ENCODE measurements at regions not wholly inside any gene's neighbourhood (a gene's known extent, or its start where the extent isn't known, plus 50 kb on each side); places are given as distances from the start of the nearest gene placed in this dataset.
A peak's percentile ranks its signal among the peaks of the same experiment; 100 is the strongest.

GRCh38 chr2:57954020-57954419 is 92.6 kb upstream of the VRK2 start:
- no peak for DNase-seq (ENCODE audit: low spot score)

GRCh38 chr2:57957238-57957637 is 89.4 kb upstream of the VRK2 start:
- DNase-seq (ENCODE audit: low spot score) = no peak

- DNase-seq (ENCODE audit: low spot score) = no peak
Measured at GRCh38 chr2:57959390-57959789, 87.2 kb upstream of the VRK2 start.

GRCh38 chr2:57962861-57963260 is 83.7 kb upstream of the VRK2 start:
- DNase-seq (ENCODE audit: low spot score) = no peak

GRCh38 chr2:57965219-57965618 is 81.4 kb upstream of the VRK2 start:
- peak; percentile 45 for DNase-seq (ENCODE audit: low spot score)

- DNase-seq (ENCODE audit: low spot score) = no peak
Measured at GRCh38 chr2:57965961-57966360, 80.6 kb upstream of the VRK2 start.

GRCh38 chr2:57973621-57974186 is 72.9 kb upstream of the VRK2 start:
- DNase-seq (ENCODE audit: low spot score) = no peak

GRCh38 chr2:57979158-57979557 is 67.4 kb upstream of the VRK2 start:
- no peak for DNase-seq (ENCODE audit: low spot score)

- DNase-seq (ENCODE audit: low spot score) = peak; percentile 34
Measured at GRCh38 chr2:57981083-57981768, 65.4 kb upstream of the VRK2 start.

- DNase-seq (ENCODE audit: low spot score) = no peak
Measured at GRCh38 chr2:57987835-57988573, 58.6 kb upstream of the VRK2 start.

- DNase-seq (ENCODE audit: low spot score) = no peak
Measured at GRCh38 chr2:57990118-57990725, 56.4 kb upstream of the VRK2 start.

Measured in COLO829 (cell line).